ENCODE measurements at regions not wholly inside any gene's neighbourhood (a gene's known extent, or its start where the extent isn't known, plus 50 kb on each side); places are given as distances from the start of the nearest gene placed in this dataset.

DNA sequence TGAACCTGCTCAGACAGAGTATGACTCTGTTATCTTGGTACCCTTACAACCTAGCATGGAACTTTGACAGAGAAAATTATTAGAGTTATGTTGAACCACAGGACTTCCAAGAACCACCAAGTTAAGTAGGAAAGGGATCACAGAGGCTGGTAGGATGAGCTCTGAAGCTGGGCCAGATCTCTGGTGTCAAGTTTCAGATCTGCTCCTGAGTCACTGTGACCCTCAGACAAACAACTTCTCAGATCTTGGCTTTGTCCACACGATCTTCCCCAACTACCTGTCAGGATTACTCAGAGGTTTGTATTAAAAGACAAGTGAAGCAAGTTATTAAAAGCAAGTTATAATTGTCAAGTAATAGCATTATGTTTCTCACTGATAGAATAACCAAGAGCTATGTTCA, 189.0 kb downstream of the SEC61B start:
- TF ChIP-seq, protein P1, sequence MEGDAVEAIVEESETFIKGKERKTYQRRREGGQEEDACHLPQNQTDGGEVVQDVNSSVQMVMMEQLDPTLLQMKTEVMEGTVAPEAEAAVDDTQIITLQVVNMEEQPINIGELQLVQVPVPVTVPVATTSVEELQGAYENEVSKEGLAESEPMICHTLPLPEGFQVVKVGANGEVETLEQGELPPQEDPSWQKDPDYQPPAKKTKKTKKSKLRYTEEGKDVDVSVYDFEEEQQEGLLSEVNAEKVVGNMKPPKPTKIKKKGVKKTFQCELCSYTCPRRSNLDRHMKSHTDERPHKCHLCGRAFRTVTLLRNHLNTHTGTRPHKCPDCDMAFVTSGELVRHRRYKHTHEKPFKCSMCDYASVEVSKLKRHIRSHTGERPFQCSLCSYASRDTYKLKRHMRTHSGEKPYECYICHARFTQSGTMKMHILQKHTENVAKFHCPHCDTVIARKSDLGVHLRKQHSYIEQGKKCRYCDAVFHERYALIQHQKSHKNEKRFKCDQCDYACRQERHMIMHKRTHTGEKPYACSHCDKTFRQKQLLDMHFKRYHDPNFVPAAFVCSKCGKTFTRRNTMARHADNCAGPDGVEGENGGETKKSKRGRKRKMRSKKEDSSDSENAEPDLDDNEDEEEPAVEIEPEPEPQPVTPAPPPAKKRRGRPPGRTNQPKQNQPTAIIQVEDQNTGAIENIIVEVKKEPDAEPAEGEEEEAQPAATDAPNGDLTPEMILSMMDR (IDR thresholded peaks at IDR 0.05), result no peak
- TF ChIP-seq POLR2A (IDR thresholded peaks at IDR 0.05), result no peak

Data from vagina (tissue), 2 donors.